Thyroid gland (tissue), 4 donors: ENCODE measurements at regions not wholly inside any gene's neighbourhood (a gene's known extent, or its start where the extent isn't known, plus 50 kb on each side); places are given as distances from the start of the nearest gene placed in this dataset.

ENCODE experiments used
- DNase-seq, 2 donors: peaks; one replicate each; pipeline ENCODE4 v3.0.0-alpha.2; 2019
- H3K27ac ChIP-seq, 3 donors: fragments of 200-600 bp; sonication (generic); 1 replicate in 2 of 3; 2 replicates in 1 of 3; pipeline ENCODE4 v1.5.1; 2016 to 2019; ENCODE audit warnings: mild to moderate bottlenecking in 1 of 3, moderate library complexity in 1 of 3
- H3K27me3 ChIP-seq: fragments of 200-600 bp; sonication (generic); one replicate; pipeline ENCODE4 v1.5.1; 2019
- H3K36me3 ChIP-seq, 2 donors: fragments of 200-600 bp; sonication (generic); one replicate each; pipeline ENCODE4 v1.5.1; 2016 to 2019
- H3K4me1 ChIP-seq, 2 donors: fragments of 200-600 bp; sonication (generic); one replicate each; pipeline ENCODE4 v1.5.1; 2017 to 2019
- H3K4me3 ChIP-seq, 3 donors: fragments of 200-600 bp; sonication (generic); replicated peaks in 1 of 3; 1 replicate in 2 of 3; 2 replicates in 1 of 3; pipeline ENCODE4 v1.5.1; 2016; ENCODE audit warnings: mild to moderate bottlenecking in 1 of 3
- H3K9me3 ChIP-seq: fragments of 200-600 bp; sonication (generic); one replicate; pipeline ENCODE4 v1.5.1; 2017
- CTCF ChIP-seq, 6 experiments: fragments of 200-600 bp in 3 of 6; fragments of 450-650 bp in 3 of 6; sonication (generic) in 3 of 6; IDR thresholded peaks; one replicate each; pipeline ENCODE4 v1.5.1; 2016 to 2019; ENCODE audit warnings: antibody characterized with exemption in 6 of 6, mild to moderate bottlenecking in 2 of 6, inconsistent platforms in 1 of 6, moderate library complexity in 1 of 6
- POLR2A ChIP-seq, 2 donors: fragments of 450-650 bp; IDR thresholded peaks; one replicate each; pipeline ENCODE4 v1.6.1; 2017; ENCODE audit warnings: antibody characterized with exemption in 2 of 2, mild to moderate bottlenecking in 2 of 2, moderate library complexity in 1 of 2
- WGBS, 2 donors: methylation state at CpG; one replicate each; pipeline ENCODE4 v1.1.5; 2017; 5-methylcytosine and 5-hydroxymethylcytosine counted together
- intact Hi-C: fragments of 100-400 bp; cut with DNase I; formaldehyde crosslinking; loops from one replicate; pipeline ENCODE4 v1.15.1; 2023

GRCh38 chr21:24153137-24153536 lies 1454.1 kb downstream of the MRPL39 start:
- intact Hi-C loops = loop anchor here (10.0 kb wide), 1 partner anchor 58 kb away; no protein-coding TSS in a partner anchor
- 76 to 78% methylated on average over 2 of the region's 2 CpGs for WGBS, 2 donors
- no peaks in the 10 kb centered on the region for H3K4me1 ChIP-seq
- no peak for DNase-seq
- H3K9me3 ChIP-seq = no peaks in the 10 kb centered on the region
- no peak overlapping the region for H3K27ac ChIP-seq
- H3K4me3 ChIP-seq = no peak overlapping the region
- H3K27me3 ChIP-seq = no peaks in the 10 kb centered on the region
- TF ChIP-seq POLR2A (IDR thresholded peaks at IDR 0.05) (no peak), CTCF (IDR thresholded peaks at IDR 0.05) (no peak)
- H3K36me3 ChIP-seq = no peaks in the 10 kb centered on the region

- H3K36me3 ChIP-seq = no peaks in the 10 kb centered on the region
Measured at GRCh38 chr21:24150753-24151152, 1456.5 kb downstream of the MRPL39 start.

GRCh38 chr21:24148461-24148860 lies 1458.8 kb downstream of the MRPL39 start:
- TF ChIP-seq POLR2A (IDR thresholded peaks at IDR 0.05) (no peak), CTCF (IDR thresholded peaks at IDR 0.05) (no peak)
- Histone ChIP-seq H3K36me3 (no peaks in the 10 kb centered on the region), H3K9me3 (no peaks in the 10 kb centered on the region), H3K27me3 (no peaks in the 10 kb centered on the region), H3K4me3 (no peak overlapping the region), H3K27ac (no peak overlapping the region), H3K4me1 (no peaks in the 10 kb centered on the region)
- no peak for DNase-seq
- WGBS, 2 donors = 77 to 96% methylated on average over 2 of the region's 2 CpGs
- intact Hi-C loops = no loop called here

More at GRCh38 chr21:24150753-24151152, 1456.5 kb downstream of the MRPL39 start:
- TF ChIP-seq CTCF (IDR thresholded peaks at IDR 0.05) = no peak
- no peak for TF ChIP-seq POLR2A (IDR thresholded peaks at IDR 0.05)
- Histone ChIP-seq H3K4me1 (no peaks in the 10 kb centered on the region), H3K4me3 (no peak overlapping the region), H3K9me3 (no peaks in the 10 kb centered on the region), H3K27me3 (no peaks in the 10 kb centered on the region), H3K27ac (no peak overlapping the region)
- intact Hi-C loops = loop anchor here (10.0 kb wide), 1 partner anchor 56 kb away; no protein-coding TSS in a partner anchor
- DNase-seq = no peak
- 59 to 68% methylated on average over 1 of the region's 1 CpG for WGBS, 2 donors

GRCh38 chr21:24147674-24148073 lies 1459.6 kb downstream of the MRPL39 start:
- intact Hi-C loops = no loop called here
- no peak for TF ChIP-seq POLR2A (IDR thresholded peaks at IDR 0.05)
- TF ChIP-seq CTCF (IDR thresholded peaks at IDR 0.05) = no peak
- Histone ChIP-seq H3K9me3 (no peaks in the 10 kb centered on the region), H3K27ac (no peak overlapping the region), H3K27me3 (no peaks in the 10 kb centered on the region), H3K4me3 (no peak overlapping the region), H3K36me3 (no peaks in the 10 kb centered on the region), H3K4me1 (no peaks in the 10 kb centered on the region)
- DNase-seq = no peak
- 88 to 90% methylated on average over 3 of the region's 3 CpGs for WGBS, 2 donors

- H3K4me1 ChIP-seq = no peaks in the 10 kb centered on the region
- H3K27me3 ChIP-seq = no peaks in the 10 kb centered on the region
- no peak overlapping the region for H3K4me3 ChIP-seq
- H3K9me3 ChIP-seq = no peaks in the 10 kb centered on the region
- intact Hi-C loops = no loop called here
- H3K27ac ChIP-seq = no peak overlapping the region
- 21 to 23% methylated on average over 1 of the region's 1 CpG for WGBS, 2 donors
- no peak for DNase-seq
- no peaks in the 10 kb centered on the region for H3K36me3 ChIP-seq
- TF ChIP-seq CTCF (IDR thresholded peaks at IDR 0.05) (no peak), POLR2A (IDR thresholded peaks at IDR 0.05) (no peak)
Measured at GRCh38 chr21:24131056-24131455, 1476.2 kb downstream of the MRPL39 start.
